Stimulated activated CD4-positive, alpha-beta T cell treated with anti-CD3 and anti-CD28 coated beads, Interleukin-12 subunit alpha, Interleukin-12 subunit beta, amount 100 ng/mL, for 48 hours (primary cell): ENCODE measurements at regions not wholly inside any gene's neighbourhood (a gene's known extent, or its start where the extent isn't known, plus 50 kb on each side); places are given as distances from the start of the nearest gene placed in this dataset.

Experiments
- DNase-seq, 3 donors: peaks; one replicate each; pipeline ENCODE4 v3.0.0-alpha.2; 2020; ENCODE audit warnings: low read depth in 2 of 3, low spot score in 1 of 3

GRCh38 chr11:92383430-92383829 lies 158.8 kb downstream of the FAT3 start:
- no peak for DNase-seq

- no peak for DNase-seq
Observed at GRCh38 chr11:92384358-92384757, 159.7 kb downstream of the FAT3 start.

GRCh38 chr11:92384802-92385201 lies 160.2 kb downstream of the FAT3 start:
- DNase-seq = no peak

GRCh38 chr11:92386577-92386976 lies 162.0 kb downstream of the FAT3 start:
- no peak for DNase-seq

DNA sequence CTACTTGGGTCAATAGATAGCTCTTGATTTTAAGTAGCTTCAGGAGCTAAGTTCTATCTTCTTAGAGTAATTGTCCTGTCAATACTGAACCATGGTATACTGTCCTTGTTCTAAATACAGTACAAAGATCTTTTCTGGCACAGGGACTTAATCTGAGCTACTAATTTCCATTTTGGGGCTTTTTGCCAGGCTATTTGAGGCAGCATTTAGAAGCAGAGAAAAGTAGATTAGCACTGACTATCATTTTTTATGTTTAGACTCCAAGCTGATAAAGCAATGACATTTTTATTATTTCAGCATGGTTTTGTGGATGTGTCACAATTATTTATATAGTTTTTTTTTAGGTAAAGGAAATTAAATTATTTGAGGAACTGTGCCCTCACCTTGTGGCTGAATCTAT lies 163.2 kb downstream of the FAT3 start:
- no peak for DNase-seq

DNA sequence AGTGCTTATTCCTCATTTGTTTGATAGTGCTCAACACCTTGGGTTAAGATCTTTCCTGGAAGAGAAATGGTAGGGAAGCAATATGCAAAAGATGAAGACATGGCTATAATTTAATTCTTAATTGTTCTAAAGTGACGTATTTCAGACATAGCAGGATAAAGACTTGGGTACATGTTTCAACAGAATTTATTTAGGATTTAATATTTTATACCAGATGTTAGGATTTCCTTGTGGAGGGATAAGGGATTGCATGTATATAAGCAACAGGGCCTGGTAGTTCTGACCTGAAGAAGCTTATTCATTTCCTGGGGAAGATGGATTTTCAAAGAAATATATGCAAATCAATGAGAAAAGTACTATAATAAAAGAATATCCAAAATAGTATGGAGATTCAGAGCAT lies 163.8 kb downstream of the FAT3 start:
- DNase-seq = no peak

- no peak for DNase-seq
Observed at GRCh38 chr11:92390783-92391182, 166.2 kb downstream of the FAT3 start.

GRCh38 chr11:92391364-92391763 lies 166.7 kb downstream of the FAT3 start:
- DNase-seq = no peak

- DNase-seq = no peak
Observed at GRCh38 chr11:92391808-92392207, 167.2 kb downstream of the FAT3 start.

DNA sequence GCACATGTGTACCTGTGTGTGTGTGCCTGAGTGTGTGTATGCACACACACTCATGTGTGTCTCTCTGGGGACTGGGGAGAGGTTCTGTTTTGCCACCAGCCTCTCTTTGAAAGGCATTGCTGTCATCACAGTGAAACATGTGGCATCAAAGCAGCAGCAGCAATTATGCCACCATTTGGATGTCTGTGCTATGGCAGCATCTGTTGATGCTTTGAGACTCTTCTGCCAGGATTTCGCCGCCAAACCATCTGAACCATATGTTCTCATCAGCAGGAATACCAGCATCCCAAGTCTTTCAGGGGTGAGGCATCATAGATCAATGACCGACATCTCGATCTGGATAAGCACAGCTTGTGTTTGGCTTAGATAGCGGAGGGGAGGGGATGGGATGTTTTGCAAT lies 168.6 kb downstream of the FAT3 start:
- DNase-seq = no peak

GRCh38 chr11:92396133-92396532 lies 171.5 kb downstream of the FAT3 start:
- no peak for DNase-seq

GRCh38 chr11:92397221-92397755 lies 172.7 kb downstream of the FAT3 start:
- no peak for DNase-seq

- DNase-seq = no peak
Observed at GRCh38 chr11:92399705-92400104, 175.1 kb downstream of the FAT3 start.

DNA sequence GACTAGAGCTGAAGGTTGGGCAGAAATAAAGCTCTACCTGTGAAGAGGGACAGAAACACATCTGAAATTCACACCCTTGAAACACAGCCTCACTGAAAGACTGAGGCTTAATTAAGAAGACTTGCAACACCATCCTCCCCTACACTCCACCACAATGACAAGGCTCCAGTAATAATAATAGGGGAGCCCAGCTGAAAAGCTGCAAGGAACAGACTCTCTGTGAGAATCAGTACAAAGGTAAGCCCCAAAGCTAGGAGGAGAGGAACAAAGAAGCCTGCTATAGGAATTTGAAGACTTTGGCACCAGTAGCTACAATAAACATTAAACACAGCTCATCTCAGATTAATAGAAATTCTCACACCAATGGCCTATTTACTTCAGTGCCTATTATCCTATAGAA lies 176.9 kb downstream of the FAT3 start:
- DNase-seq = no peak

DNA sequence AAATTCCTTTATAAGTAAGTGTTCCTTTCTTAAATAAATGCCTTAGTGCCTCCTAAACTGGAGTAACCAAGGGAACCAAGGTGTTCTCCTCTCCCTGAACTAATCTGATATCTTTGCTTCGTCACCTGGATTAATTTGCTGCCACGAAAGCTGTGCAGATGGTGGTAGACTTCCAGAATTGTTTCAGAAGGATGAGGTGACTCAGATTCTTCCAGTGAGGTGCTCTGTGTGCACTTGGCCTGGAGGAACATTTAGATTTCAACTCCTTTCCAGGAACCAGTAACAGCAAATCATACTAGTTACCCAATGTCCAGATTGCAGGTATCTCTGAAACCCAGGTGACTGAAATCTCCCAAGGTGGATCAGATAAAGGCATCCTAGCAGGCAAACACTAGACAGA lies 181.9 kb downstream of the FAT3 start:
- no peak for DNase-seq

- no peak for DNase-seq
Observed at GRCh38 chr11:92409355-92409754, 184.7 kb downstream of the FAT3 start.

- DNase-seq = no peak
Observed at GRCh38 chr11:92409956-92410355, 185.3 kb downstream of the FAT3 start.

DNA sequence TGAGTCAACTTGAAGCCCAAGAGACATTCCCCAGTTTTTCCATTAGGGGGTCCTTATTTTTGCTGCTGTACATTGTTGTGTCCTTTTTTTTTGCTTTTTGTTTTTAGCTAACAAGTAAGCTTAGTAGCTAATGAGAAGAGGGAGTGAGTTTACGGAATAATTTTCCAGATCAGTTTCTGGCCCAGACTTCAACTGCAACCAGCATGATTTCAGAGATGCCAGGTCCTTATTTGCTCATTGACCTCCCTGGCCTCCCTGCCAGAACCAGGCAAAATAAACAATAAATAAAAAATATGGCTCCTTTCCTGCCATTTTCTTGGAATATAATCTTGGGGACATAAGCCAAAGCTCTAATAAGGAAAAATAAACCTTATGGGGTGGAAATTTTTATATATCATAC lies 185.9 kb downstream of the FAT3 start:
- no peak for DNase-seq

- DNase-seq = no peak
Observed at GRCh38 chr11:92411431-92411830, 186.8 kb downstream of the FAT3 start.

- DNase-seq = no peak
Observed at GRCh38 chr11:92413757-92414513, 189.3 kb downstream of the FAT3 start.

DNA sequence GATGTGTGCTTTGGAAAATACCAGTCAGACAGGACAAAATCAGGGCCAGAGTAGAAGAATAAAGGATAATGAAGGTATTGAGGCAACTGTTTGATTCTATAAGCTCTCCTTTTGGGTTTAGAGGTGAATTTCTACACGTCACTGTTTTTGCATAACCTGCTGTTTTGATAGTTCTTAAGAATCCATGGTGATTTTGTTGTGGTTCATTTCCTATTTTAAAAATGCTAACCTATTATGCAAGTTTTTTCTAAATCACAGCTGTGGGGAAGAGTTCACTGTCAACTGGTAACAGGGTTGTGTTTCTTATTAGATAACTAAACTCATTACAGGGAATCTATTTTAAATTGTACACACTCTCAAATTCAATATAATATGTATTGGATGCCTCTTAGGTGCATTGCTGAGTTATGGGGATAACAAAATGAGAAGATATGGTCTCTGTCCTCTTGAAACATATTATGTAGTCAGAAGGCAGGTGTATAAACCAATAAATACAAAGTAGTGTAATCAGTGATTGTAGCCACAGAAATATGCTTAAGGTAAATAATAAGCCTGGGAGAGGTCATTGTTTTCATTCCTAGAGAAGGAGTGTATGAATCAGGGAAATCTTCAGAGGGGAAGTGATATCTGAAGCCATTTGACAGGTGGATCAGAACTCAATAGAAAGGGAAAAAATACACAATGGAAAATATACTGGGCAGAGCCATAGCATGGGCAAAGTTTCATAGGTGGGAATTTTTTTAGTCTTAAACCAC lies 192.5 kb downstream of the FAT3 start:
- DNase-seq = no peak
